ENCODE measurements at regions not wholly inside any gene's neighbourhood (a gene's known extent, or its start where the extent isn't known, plus 50 kb on each side); places are given as distances from the start of the nearest gene placed in this dataset.

GRCh38 chrX:148156986-148157385, 175.8 kb downstream of the FMR1NB start:
- no peak for TF ChIP-seq POLR2A (IDR thresholded peaks at IDR 0.05; ENCODE audit: extremely low read depth, insufficient read length)
- no peak for TF ChIP-seq CTCF (IDR thresholded peaks at IDR 0.05; ENCODE audit: low read depth, low read length)

Measured in NB4 (cell line).